ENCODE measurements at regions not wholly inside any gene's neighbourhood (a gene's known extent, or its start where the extent isn't known, plus 50 kb on each side); places are given as distances from the start of the nearest gene placed in this dataset.
"Not testable (repeated sequence)": the region's sequence is repeated elsewhere in the genome, so short reads cannot be mapped to it uniquely, and the experiment has no call there.

GRCh38 chr15:63434576-63435186, 53.0 kb upstream of the CA12 start:
- DNase-seq (ENCODE audit: low read depth, low spot score), result no peak

- DNase-seq (ENCODE audit: low read depth, low spot score), result no peak
Observed at GRCh38 chr15:63435204-63435820, 53.7 kb upstream of the CA12 start.

GRCh38 chr15:63436341-63436740, 54.7 kb upstream of the CA12 start:
- no peak for DNase-seq (ENCODE audit: low read depth, low spot score)

- peak; percentile 36 for DNase-seq (ENCODE audit: low read depth, low spot score)
Observed at GRCh38 chr15:63436872-63437375, 55.3 kb upstream of the CA12 start.

- no peak for DNase-seq (ENCODE audit: low read depth, low spot score)
Observed at GRCh38 chr15:63439536-63440264, 58.1 kb upstream of the CA12 start.

GRCh38 chr15:63440265-63440648, 58.6 kb upstream of the CA12 start:
- no peak for DNase-seq (ENCODE audit: low read depth, low spot score)

GRCh38 chr15:63440756-63441155, 59.1 kb upstream of the CA12 start:
- DNase-seq (ENCODE audit: low read depth, low spot score), result no peak

- DNase-seq (ENCODE audit: low read depth, low spot score), result no peak
Observed at GRCh38 chr15:63441266-63441665, 59.6 kb upstream of the CA12 start.

- no peak for DNase-seq (ENCODE audit: low read depth, low spot score)
Observed at GRCh38 chr15:63442080-63442479, 60.4 kb upstream of the CA12 start.

GRCh38 chr15:63444611-63445010, 59.8 kb upstream of the USP3 start:
- no peak for DNase-seq (ENCODE audit: low read depth, low spot score)

GRCh38 chr15:63446255-63446654, 58.1 kb upstream of the USP3 start:
- DNase-seq (ENCODE audit: low read depth, low spot score), result no peak

GRCh38 chr15:63447017-63447676, 57.2 kb upstream of the USP3 start:
- no peak for DNase-seq (ENCODE audit: low read depth, low spot score)

- no peak for DNase-seq (ENCODE audit: low read depth, low spot score)
Observed at GRCh38 chr15:63448266-63448665, 56.1 kb upstream of the USP3 start.

GRCh38 chr15:63448872-63449555, 55.4 kb upstream of the USP3 start:
- not testable (repeated sequence) for DNase-seq (ENCODE audit: low read depth, low spot score)

- no peak for DNase-seq (ENCODE audit: low read depth, low spot score)
Observed at GRCh38 chr15:63449731-63450130, 54.7 kb upstream of the USP3 start.

GRCh38 chr15:63450884-63451225, 53.5 kb upstream of the USP3 start:
- no peak for DNase-seq (ENCODE audit: low read depth, low spot score)

GRCh38 chr15:63451671-63452315, 52.6 kb upstream of the USP3 start:
- DNase-seq (ENCODE audit: low read depth, low spot score), result no peak

GRCh38 chr15:63452552-63453136, 51.7 kb upstream of the USP3 start:
- DNase-seq (ENCODE audit: low read depth, low spot score), result no peak

GRCh38 chr15:63453186-63453905, 51.0 kb upstream of the USP3 start:
- DNase-seq (ENCODE audit: low read depth, low spot score), result no peak

GRCh38 chr15:63454503-63455211, 49.7 kb upstream of the USP3 start:
- no peak for DNase-seq (ENCODE audit: low read depth, low spot score)

Data from activated naive CD8-positive, alpha-beta T cell treated with anti-CD3 and anti-CD28 coated beads, Interleukin-2, amount 50 U/mL, for 16 hours (primary cell).